ENCODE measurements at regions not wholly inside any gene's neighbourhood (a gene's known extent, or its start where the extent isn't known, plus 50 kb on each side); places are given as distances from the start of the nearest gene placed in this dataset.
"Not testable (repeated sequence)": the region's sequence is repeated elsewhere in the genome, so short reads cannot be mapped to it uniquely, and the experiment has no call there.

- TF ChIP-seq CTCF (IDR thresholded peaks at IDR 0.05; ENCODE audit: control insufficient read depth, extremely low read depth, insufficient read depth), result no peak
- H3K4me3 ChIP-seq (ENCODE audit: low read depth, low read length), result no peak overlapping the region
- DNase-seq (ENCODE audit: low read depth), result no peak
Measured at GRCh38 chr4:181799561-181800069, 443.6 kb upstream of the TENM3 start.

GRCh38 chr4:181802207-181802606 lies 441.0 kb upstream of the TENM3 start:
- H3K4me3 ChIP-seq (ENCODE audit: low read depth, low read length), result no peak overlapping the region
- no peak for TF ChIP-seq CTCF (IDR thresholded peaks at IDR 0.05; ENCODE audit: control insufficient read depth, extremely low read depth, insufficient read depth)
- DNase-seq (ENCODE audit: low read depth), result no peak

- DNase-seq (ENCODE audit: low read depth), result no peak
- no peak for TF ChIP-seq CTCF (IDR thresholded peaks at IDR 0.05; ENCODE audit: control insufficient read depth, extremely low read depth, insufficient read depth)
Measured at GRCh38 chr4:181807771-181808170, 435.4 kb upstream of the TENM3 start.

GRCh38 chr4:181810711-181811110 lies 432.5 kb upstream of the TENM3 start:
- TF ChIP-seq CTCF (IDR thresholded peaks at IDR 0.05; ENCODE audit: control insufficient read depth, extremely low read depth, insufficient read depth), result no peak
- H3K4me3 ChIP-seq (ENCODE audit: low read depth, low read length), result no peak overlapping the region

More at GRCh38 chr4:181807771-181808170, 435.4 kb upstream of the TENM3 start:
- no peak overlapping the region for H3K4me3 ChIP-seq (ENCODE audit: low read depth, low read length)

GRCh38 chr4:181811550-181811949 lies 431.7 kb upstream of the TENM3 start:
- DNase-seq (ENCODE audit: low read depth); H3K4me3 ChIP-seq (ENCODE audit: low read depth, low read length): not testable (repeated sequence)

More at GRCh38 chr4:181810711-181811110, 432.5 kb upstream of the TENM3 start:
- DNase-seq (ENCODE audit: low read depth), result no peak

- DNase-seq (ENCODE audit: low read depth), result no peak
- TF ChIP-seq CTCF (IDR thresholded peaks at IDR 0.05; ENCODE audit: control insufficient read depth, extremely low read depth, insufficient read depth), result no peak
- H3K4me3 ChIP-seq (ENCODE audit: low read depth, low read length), result no peak overlapping the region
Measured at GRCh38 chr4:181819946-181820345, 423.3 kb upstream of the TENM3 start.

- DNase-seq (ENCODE audit: low read depth), result no peak
- H3K4me3 ChIP-seq (ENCODE audit: low read depth, low read length), result no peak overlapping the region
Measured at GRCh38 chr4:181820553-181820952, 422.6 kb upstream of the TENM3 start.

More at GRCh38 chr4:181820553-181820952, 422.6 kb upstream of the TENM3 start:
- TF ChIP-seq CTCF (IDR thresholded peaks at IDR 0.05; ENCODE audit: control insufficient read depth, extremely low read depth, insufficient read depth), result no peak

Data from LNCaP clone FGC (cell line).